HEK293T (cell line): ENCODE measurements at regions not wholly inside any gene's neighbourhood (a gene's known extent, or its start where the extent isn't known, plus 50 kb on each side); places are given as distances from the start of the nearest gene placed in this dataset.

ENCODE experiments used
- ELF4 ChIP-seq: fragments of 450-650 bp; IDR thresholded peaks from 2 replicates; pipeline ENCODE4 v1.6.1; 2017; ENCODE audit warnings: antibody characterized with exemption
- ZNF384 ChIP-seq: fragments of 450-650 bp; IDR thresholded peaks from 2 replicates; pipeline ENCODE4 v1.6.1; 2016
- TF ChIP-seq, protein P1 (sequence below): fragments of 450-650 bp; IDR thresholded peaks from 2 replicates; pipeline ENCODE4 v1.6.1; 2016

- TF ChIP-seq, protein P1, sequence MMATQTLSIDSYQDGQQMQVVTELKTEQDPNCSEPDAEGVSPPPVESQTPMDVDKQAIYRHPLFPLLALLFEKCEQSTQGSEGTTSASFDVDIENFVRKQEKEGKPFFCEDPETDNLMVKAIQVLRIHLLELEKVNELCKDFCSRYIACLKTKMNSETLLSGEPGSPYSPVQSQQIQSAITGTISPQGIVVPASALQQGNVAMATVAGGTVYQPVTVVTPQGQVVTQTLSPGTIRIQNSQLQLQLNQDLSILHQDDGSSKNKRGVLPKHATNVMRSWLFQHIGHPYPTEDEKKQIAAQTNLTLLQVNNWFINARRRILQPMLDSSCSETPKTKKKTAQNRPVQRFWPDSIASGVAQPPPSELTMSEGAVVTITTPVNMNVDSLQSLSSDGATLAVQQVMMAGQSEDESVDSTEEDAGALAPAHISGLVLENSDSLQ = no peak
- no peak for TF ChIP-seq ELF4
- no peak for TF ChIP-seq ZNF384
Observed at GRCh38 chr10:77700086-77700485, 62.5 kb upstream of the KCNMA1 start.
